Endothelial cell (in vitro differentiated cells): ENCODE measurements at regions not wholly inside any gene's neighbourhood (a gene's known extent, or its start where the extent isn't known, plus 50 kb on each side); places are given as distances from the start of the nearest gene placed in this dataset.

Experiments used
- DNase-seq: peaks from one replicate; pipeline ENCODE4 v3.0.0; 2021; ENCODE audit warnings: low spot score
- H3K27ac Mint-ChIP-seq: one replicate; pipeline ENCODE4 v1.8.0; 2021; ENCODE audit warnings: mixed read lengths, inconsistent platforms; ENCODE audit not compliant: unreplicated experiment
- H3K27me3 Mint-ChIP-seq: one replicate; pipeline ENCODE4 v1.8.0; 2021; ENCODE audit warnings: mild to moderate bottlenecking, moderate library complexity, mixed read lengths, inconsistent platforms; ENCODE audit not compliant: unreplicated experiment
- H3K36me3 Mint-ChIP-seq: one replicate; pipeline ENCODE4 v1.8.0; 2021; ENCODE audit warnings: mild to moderate bottlenecking, low read depth, mixed read lengths, inconsistent platforms; ENCODE audit not compliant: unreplicated experiment
- H3K4me1 Mint-ChIP-seq: one replicate; pipeline ENCODE4 v1.8.0; 2021; ENCODE audit warnings: mild to moderate bottlenecking, mixed read lengths, inconsistent platforms; ENCODE audit not compliant: unreplicated experiment
- H3K4me3 Mint-ChIP-seq: one replicate; pipeline ENCODE4 v1.8.0; 2021; ENCODE audit warnings: mild to moderate bottlenecking, mixed read lengths, inconsistent platforms; ENCODE audit not compliant: unreplicated experiment
- H3K9me3 Mint-ChIP-seq: one replicate; pipeline ENCODE4 v1.8.0; 2021; ENCODE audit warnings: mixed read lengths, inconsistent platforms; ENCODE audit not compliant: unreplicated experiment
- CTCF ChIP-seq: fragments of 200-600 bp; sonication (generic); IDR thresholded peaks from one replicate; pipeline ENCODE4 v1.5.0; 2021; ENCODE audit warnings: antibody characterized with exemption; ENCODE audit not compliant: unreplicated experiment

- no peak for TF ChIP-seq CTCF
- no peaks in the 10 kb centered on the region for H3K36me3 Mint-ChIP-seq
- H3K27ac Mint-ChIP-seq = no peak overlapping the region
- H3K4me3 Mint-ChIP-seq = no peak overlapping the region
- H3K4me1 Mint-ChIP-seq = peaks cover 3% of the 10 kb centered on the region
- DNase-seq = no peak
- H3K9me3 Mint-ChIP-seq = no peaks in the 10 kb centered on the region
- H3K27me3 Mint-ChIP-seq = peaks cover 10% of the 10 kb centered on the region
Measured at GRCh38 chr15:69843900-69844304, 253.8 kb downstream of the TLE3 start.

- TF ChIP-seq CTCF = no peak
- Mint-ChIP-seq H3K27ac (no peak overlapping the region), H3K4me1 (peaks cover 1% of the 10 kb centered on the region), H3K36me3 (no peaks in the 10 kb centered on the region), H3K27me3 (peaks cover 6% of the 10 kb centered on the region), H3K4me3 (no peak overlapping the region), H3K9me3 (no peaks in the 10 kb centered on the region)
- DNase-seq = no peak
Measured at GRCh38 chr15:69845159-69845558, 252.6 kb downstream of the TLE3 start.

- Mint-ChIP-seq H3K36me3 (no peaks in the 10 kb centered on the region), H3K9me3 (no peaks in the 10 kb centered on the region), H3K27me3 (peaks cover 10% of the 10 kb centered on the region), H3K4me1 (peaks cover 12% of the 10 kb centered on the region), H3K27ac (no peak overlapping the region), H3K4me3 (no peak overlapping the region)
- no peak for TF ChIP-seq CTCF
- no peak for DNase-seq
Measured at GRCh38 chr15:69847625-69848024, 250.1 kb downstream of the TLE3 start.

GRCh38 chr15:69848096-69848495 lies 249.6 kb downstream of the TLE3 start:
- Mint-ChIP-seq H3K4me1 (peaks cover 16% of the 10 kb centered on the region), H3K27ac (no peak overlapping the region), H3K27me3 (peaks cover 10% of the 10 kb centered on the region), H3K4me3 (no peak overlapping the region), H3K9me3 (no peaks in the 10 kb centered on the region), H3K36me3 (no peaks in the 10 kb centered on the region)
- TF ChIP-seq CTCF = no peak
- no peak for DNase-seq

- peaks cover 16% of the 10 kb centered on the region for H3K4me1 Mint-ChIP-seq
- peaks cover 10% of the 10 kb centered on the region for H3K27me3 Mint-ChIP-seq
- no peaks in the 10 kb centered on the region for H3K36me3 Mint-ChIP-seq
- no peak overlapping the region for H3K27ac Mint-ChIP-seq
- no peaks in the 10 kb centered on the region for H3K9me3 Mint-ChIP-seq
- H3K4me3 Mint-ChIP-seq = no peak overlapping the region
- TF ChIP-seq CTCF = no peak
- no peak for DNase-seq
Measured at GRCh38 chr15:69848551-69849231, 249.0 kb downstream of the TLE3 start.
